Stomach (tissue), 4 donors: ENCODE measurements at regions not wholly inside any gene's neighbourhood (a gene's known extent, or its start where the extent isn't known, plus 50 kb on each side); places are given as distances from the start of the nearest gene placed in this dataset.
"Not testable (repeated sequence)": the region's sequence is repeated elsewhere in the genome, so short reads cannot be mapped to it uniquely, and the experiment has no call there.

Experiments used
- POLR2A ChIP-seq, 4 donors: fragments of 450-650 bp; IDR thresholded peaks; one replicate each; pipeline ENCODE4 v1.6.1; 2016; ENCODE audit warnings: antibody characterized with exemption in 4 of 4, control low read depth in 2 of 4, mild to moderate bottlenecking in 1 of 4, moderate library complexity in 1 of 4
- TF ChIP-seq, protein P1 (sequence below), 7 experiments: fragments of 450-650 bp in 4 of 7; fragments of 200-600 bp in 3 of 7; sonication (generic) in 3 of 7; IDR thresholded peaks; one replicate each; pipeline ENCODE4 v1.5.1; 2016 to 2019; ENCODE audit warnings: antibody characterized with exemption in 7 of 7, control low read depth in 2 of 7, mild to moderate bottlenecking in 1 of 7

DNA sequence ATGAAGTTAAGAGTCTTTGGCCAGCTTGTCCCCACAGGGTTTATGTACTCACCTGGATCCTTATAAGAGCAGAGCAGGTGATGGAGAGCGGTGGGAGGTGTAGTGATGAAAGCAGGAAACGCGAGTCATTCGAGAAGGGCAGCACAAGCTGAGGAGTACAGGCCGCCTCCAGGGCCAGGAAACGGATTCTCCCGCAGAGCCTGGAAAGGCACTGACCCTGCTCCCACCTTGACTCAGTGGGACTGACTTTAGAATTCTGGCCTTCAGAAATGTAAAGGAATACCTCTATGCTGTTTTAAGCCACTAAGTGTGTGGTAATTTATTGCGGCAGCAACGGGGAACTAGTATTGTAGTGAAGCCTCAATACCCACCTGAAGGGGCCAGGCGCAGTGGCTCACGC is 137.7 kb upstream of the KCTD7 start:
- TF ChIP-seq, protein P1, sequence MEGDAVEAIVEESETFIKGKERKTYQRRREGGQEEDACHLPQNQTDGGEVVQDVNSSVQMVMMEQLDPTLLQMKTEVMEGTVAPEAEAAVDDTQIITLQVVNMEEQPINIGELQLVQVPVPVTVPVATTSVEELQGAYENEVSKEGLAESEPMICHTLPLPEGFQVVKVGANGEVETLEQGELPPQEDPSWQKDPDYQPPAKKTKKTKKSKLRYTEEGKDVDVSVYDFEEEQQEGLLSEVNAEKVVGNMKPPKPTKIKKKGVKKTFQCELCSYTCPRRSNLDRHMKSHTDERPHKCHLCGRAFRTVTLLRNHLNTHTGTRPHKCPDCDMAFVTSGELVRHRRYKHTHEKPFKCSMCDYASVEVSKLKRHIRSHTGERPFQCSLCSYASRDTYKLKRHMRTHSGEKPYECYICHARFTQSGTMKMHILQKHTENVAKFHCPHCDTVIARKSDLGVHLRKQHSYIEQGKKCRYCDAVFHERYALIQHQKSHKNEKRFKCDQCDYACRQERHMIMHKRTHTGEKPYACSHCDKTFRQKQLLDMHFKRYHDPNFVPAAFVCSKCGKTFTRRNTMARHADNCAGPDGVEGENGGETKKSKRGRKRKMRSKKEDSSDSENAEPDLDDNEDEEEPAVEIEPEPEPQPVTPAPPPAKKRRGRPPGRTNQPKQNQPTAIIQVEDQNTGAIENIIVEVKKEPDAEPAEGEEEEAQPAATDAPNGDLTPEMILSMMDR (IDR thresholded peaks at IDR 0.05): not testable (repeated sequence)
- TF ChIP-seq POLR2A (IDR thresholded peaks at IDR 0.05): not testable (repeated sequence)
